ENCODE measurements at regions not wholly inside any gene's neighbourhood (a gene's known extent, or its start where the extent isn't known, plus 50 kb on each side); places are given as distances from the start of the nearest gene placed in this dataset.
"Not testable (repeated sequence)": the region's sequence is repeated elsewhere in the genome, so short reads cannot be mapped to it uniquely, and the experiment has no call there.

- no peak for FAIRE-seq
Observed at GRCh38 chr5:57429513-57430120, 53.0 kb downstream of the ACTBL2 start.

GRCh38 chr5:57429021-57429420, 53.6 kb downstream of the ACTBL2 start:
- not testable (repeated sequence) for DNase-seq (ENCODE audit: insufficient read length, low spot score); FAIRE-seq

More at GRCh38 chr5:57429513-57430120, 53.0 kb downstream of the ACTBL2 start:
- DNase-seq (ENCODE audit: insufficient read length, low spot score): no peak

GRCh38 chr5:57422993-57423392, 59.6 kb downstream of the ACTBL2 start:
- FAIRE-seq (no peak), DNase-seq (ENCODE audit: insufficient read length, low spot score) (no peak)

GRCh38 chr5:57422341-57422740, 60.3 kb downstream of the ACTBL2 start:
- FAIRE-seq: no peak
- no peak for DNase-seq (ENCODE audit: insufficient read length, low spot score)

- FAIRE-seq (no peak), DNase-seq (ENCODE audit: insufficient read length, low spot score) (no peak)
Observed at GRCh38 chr5:57420801-57421200, 61.8 kb downstream of the ACTBL2 start.

- DNase-seq (ENCODE audit: insufficient read length, low spot score) (no peak), FAIRE-seq (no peak)
Observed at GRCh38 chr5:57417971-57418370, 64.6 kb downstream of the ACTBL2 start.

- FAIRE-seq (no peak), DNase-seq (ENCODE audit: insufficient read length, low spot score) (no peak)
Observed at GRCh38 chr5:57417320-57417719, 65.3 kb downstream of the ACTBL2 start.

GRCh38 chr5:57416278-57416994, 66.2 kb downstream of the ACTBL2 start:
- FAIRE-seq: no peak
- DNase-seq (ENCODE audit: insufficient read length, low spot score): no peak

GRCh38 chr5:57414857-57415256, 67.8 kb downstream of the ACTBL2 start:
- no peak for DNase-seq (ENCODE audit: insufficient read length, low spot score)
- no peak for FAIRE-seq

- DNase-seq (ENCODE audit: insufficient read length, low spot score) (no peak), FAIRE-seq (no peak)
Observed at GRCh38 chr5:57414191-57414590, 68.4 kb downstream of the ACTBL2 start.

- DNase-seq (ENCODE audit: insufficient read length, low spot score) (no peak), FAIRE-seq (no peak)
Observed at GRCh38 chr5:57413145-57413544, 69.5 kb downstream of the ACTBL2 start.

GRCh38 chr5:57412680-57413079, 69.9 kb downstream of the ACTBL2 start:
- FAIRE-seq: no peak

GRCh38 chr5:57411982-57412381, 70.6 kb downstream of the ACTBL2 start:
- DNase-seq (ENCODE audit: insufficient read length, low spot score): no peak

More at GRCh38 chr5:57412680-57413079, 69.9 kb downstream of the ACTBL2 start:
- no peak for DNase-seq (ENCODE audit: insufficient read length, low spot score)

GRCh38 chr5:57410374-57411320, 72.0 kb downstream of the ACTBL2 start:
- peak; percentile 5 for DNase-seq (ENCODE audit: insufficient read length, low spot score)
- no peak for FAIRE-seq

More at GRCh38 chr5:57411982-57412381, 70.6 kb downstream of the ACTBL2 start:
- FAIRE-seq: no peak

- FAIRE-seq (no peak), DNase-seq (ENCODE audit: insufficient read length, low spot score) (no peak)
Observed at GRCh38 chr5:57408714-57409113, 73.9 kb downstream of the ACTBL2 start.

- FAIRE-seq: no peak
- no peak for DNase-seq (ENCODE audit: insufficient read length, low spot score)
Observed at GRCh38 chr5:57408285-57408684, 74.3 kb downstream of the ACTBL2 start.

GRCh38 chr5:57407391-57407790, 75.2 kb downstream of the ACTBL2 start:
- FAIRE-seq (no peak), DNase-seq (ENCODE audit: insufficient read length, low spot score) (no peak)

GRCh38 chr5:57406641-57407040, 76.0 kb downstream of the ACTBL2 start:
- FAIRE-seq: no peak

GRCh38 chr5:57405984-57406383, 76.6 kb downstream of the ACTBL2 start:
- FAIRE-seq: no peak
- DNase-seq (ENCODE audit: insufficient read length, low spot score): no peak

More at GRCh38 chr5:57406641-57407040, 76.0 kb downstream of the ACTBL2 start:
- DNase-seq (ENCODE audit: insufficient read length, low spot score): no peak

- FAIRE-seq: no peak
- DNase-seq (ENCODE audit: insufficient read length, low spot score): no peak
Observed at GRCh38 chr5:57402761-57403160, 79.8 kb downstream of the ACTBL2 start.

GRCh38 chr5:57402348-57402747, 80.3 kb downstream of the ACTBL2 start:
- FAIRE-seq (no peak), DNase-seq (ENCODE audit: insufficient read length, low spot score) (no peak)
